Psoas muscle (tissue), 7 donors: ENCODE measurements at regions not wholly inside any gene's neighbourhood (a gene's known extent, or its start where the extent isn't known, plus 50 kb on each side); places are given as distances from the start of the nearest gene placed in this dataset.

Experiments
- ATAC-seq, 4 donors: fragments of 200-7000 bp; cut with Tn5 transposase; one replicate each; pipeline ENCODE4 v1.9.1; 2020; ENCODE audit warnings: moderate library complexity in 3 of 4, mild to moderate bottlenecking in 2 of 4
- DNase-seq, 2 donors: peaks; one replicate each; pipeline ENCODE4 v3.0.0-alpha.2; 2020
- H3K27ac ChIP-seq: fragments of 200-600 bp; one replicate; pipeline ENCODE4 v1.8.0; 2022
- H3K27me3 ChIP-seq, 3 donors: fragments of 200-600 bp in 1 of 3; one replicate each; pipeline versions ENCODE4 v1.6.1 to v1.8.0; 2013 to 2022; ENCODE audit warnings: low read length in 2 of 3, mild to moderate bottlenecking in 2 of 3, moderate library complexity in 1 of 3; ENCODE audit not compliant: insufficient read depth in 3 of 3
- H3K36me3 ChIP-seq, 2 donors: fragments of 200-600 bp in 1 of 2; one replicate each; pipeline versions ENCODE4 v1.6.1 to v1.8.0; 2013 to 2022; ENCODE audit warnings: low read depth in 1 of 2, mild to moderate bottlenecking in 1 of 2, moderate library complexity in 1 of 2; ENCODE audit not compliant: insufficient read depth in 1 of 2
- H3K4me1 ChIP-seq: fragments of 200-600 bp; one replicate; pipeline ENCODE4 v1.8.0; 2022
- H3K4me3 ChIP-seq: fragments of 200-600 bp; one replicate; pipeline ENCODE4 v1.8.0; 2022; ENCODE audit warnings: mild to moderate bottlenecking
- H3K9me3 ChIP-seq: fragments of 200-600 bp; one replicate; pipeline ENCODE4 v1.8.0; 2022
- CTCF ChIP-seq: fragments of 200-600 bp; IDR thresholded peaks from one replicate; pipeline ENCODE4 v1.8.0; 2022; ENCODE audit warnings: antibody characterized with exemption
- WGBS, 3 donors: extraction: QIAGEN DNeasy Blood & Tissue Kit; methylation state at CpG; one replicate each; pipeline versions ENCODE4 v1.1.6 to v1.1.7; 2013; 5-methylcytosine and 5-hydroxymethylcytosine counted together
- intact Hi-C, 2 donors: fragments of 100-400 bp; cut with DNase I; formaldehyde crosslinking; loops; one replicate each; pipeline versions ENCODE4 v1.11.0 to v1.14.2; 2022
- donor health status: healthy with polysubstance abuse.
- donor health status: DM: no; HTN: no; CAD: no; lungs with moderate emphysema.
- donor health status: Bipolar disorder and iron deficiency.
- donor health status: healthy.
- donor health status: DM: yes; HTN: yes; CAD: no.
- donor health status: DM: no; HTN: no; CAD: no.
- donor health status: DM: yes; HTN: yes; CAD: no.

GRCh38 chr9:16207161-16207560, 654.3 kb downstream of the CCDC171 start:
- ATAC-seq: peak in 3 of 4 donors; percentile 45 to 58 (median 57)
- Histone ChIP-seq H3K36me3 (no peaks in the 10 kb centered on the region), H3K4me1 (no peaks in the 10 kb centered on the region), H3K4me3 (peak overlapping the region; percentile 6), H3K9me3 (no peaks in the 10 kb centered on the region), H3K27ac (no peak overlapping the region), H3K27me3 (no peaks in the 10 kb centered on the region)
- TF ChIP-seq CTCF: no peak
- 5 to 13% (median 10%) methylated on average over 9 of the region's 9 CpGs for WGBS, 3 donors
- intact Hi-C loops: loop anchor here in 1 of 2 donors (10.0 kb wide), 1 partner anchor 518 kb away; no protein-coding TSS in a partner anchor
- peak; percentile 46 to 64 for DNase-seq

GRCh38 chr9:16210440-16210839, 657.6 kb downstream of the CCDC171 start:
- Histone ChIP-seq H3K36me3 (no peaks in the 10 kb centered on the region), H3K9me3 (no peaks in the 10 kb centered on the region), H3K4me1 (no peaks in the 10 kb centered on the region), H3K27me3 (no peaks in the 10 kb centered on the region), H3K27ac (no peak overlapping the region), H3K4me3 (no peak overlapping the region)
- no peak for TF ChIP-seq CTCF
- intact Hi-C loops: no loop called here
- ATAC-seq (no peak), DNase-seq (no peak)
- WGBS, 3 donors: 92 to 100% (median 100%) methylated on average over 1 of the region's 1 CpG

- WGBS, 3 donors: 93 to 96% (median 94%) methylated on average over 3 of the region's 3 CpGs
- Histone ChIP-seq H3K27me3 (no peaks in the 10 kb centered on the region), H3K36me3 (no peaks in the 10 kb centered on the region), H3K4me1 (no peaks in the 10 kb centered on the region), H3K27ac (no peak overlapping the region), H3K9me3 (no peaks in the 10 kb centered on the region), H3K4me3 (no peak overlapping the region)
- TF ChIP-seq CTCF: no peak
- DNase-seq (no peak), ATAC-seq (no peak)
- intact Hi-C loops: no loop called here
These were observed 658.5 kb downstream of the BNC2 start for GRCh38 chr9:16211946-16212345.

- Histone ChIP-seq H3K27ac (no peak overlapping the region), H3K9me3 (no peaks in the 10 kb centered on the region), H3K36me3 (no peaks in the 10 kb centered on the region), H3K4me3 (no peak overlapping the region), H3K27me3 (no peaks in the 10 kb centered on the region), H3K4me1 (no peaks in the 10 kb centered on the region)
- ATAC-seq (peak; percentile 95 to 99 (median 98)), DNase-seq (peak in 1 of 2 donors; percentile 46)
- intact Hi-C loops: no loop called here
- TF ChIP-seq CTCF: no peak
- 34 to 45% (median 36%) methylated on average over 6 of the region's 6 CpGs for WGBS, 3 donors
These were observed 656.5 kb downstream of the BNC2 start for GRCh38 chr9:16213781-16214515.
